Suppressor macrophage (primary cell): ENCODE measurements at regions not wholly inside any gene's neighbourhood (a gene's known extent, or its start where the extent isn't known, plus 50 kb on each side); places are given as distances from the start of the nearest gene placed in this dataset.
"Not testable (repeated sequence)": the region's sequence is repeated elsewhere in the genome, so short reads cannot be mapped to it uniquely, and the experiment has no call there.

ENCODE experiments used
- DNase-seq, 4 experiments: peaks; one replicate each; pipeline ENCODE4 v3.0.0-alpha.2; 2020 to 2022

DNA sequence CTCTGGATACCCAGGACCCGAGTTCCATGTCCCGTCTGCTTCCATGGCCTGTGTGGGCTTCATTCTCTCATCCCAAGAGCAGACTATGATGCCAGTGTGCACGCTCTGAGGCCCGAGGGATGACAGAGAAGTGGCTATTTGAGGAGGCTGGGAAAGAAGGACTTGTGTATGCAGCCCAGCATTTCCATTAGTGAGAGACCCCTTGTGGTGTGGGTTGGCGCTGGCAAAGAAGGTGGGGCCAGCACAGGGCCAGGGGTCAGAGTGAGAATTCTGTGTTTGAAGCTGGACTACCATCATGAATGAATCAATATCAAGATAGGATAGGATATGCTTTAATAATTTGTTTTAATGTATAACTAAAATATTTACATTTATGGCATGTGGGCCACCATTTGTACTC is 200.8 kb downstream of the HIPK3 start:
- no peak for DNase-seq

DNA sequence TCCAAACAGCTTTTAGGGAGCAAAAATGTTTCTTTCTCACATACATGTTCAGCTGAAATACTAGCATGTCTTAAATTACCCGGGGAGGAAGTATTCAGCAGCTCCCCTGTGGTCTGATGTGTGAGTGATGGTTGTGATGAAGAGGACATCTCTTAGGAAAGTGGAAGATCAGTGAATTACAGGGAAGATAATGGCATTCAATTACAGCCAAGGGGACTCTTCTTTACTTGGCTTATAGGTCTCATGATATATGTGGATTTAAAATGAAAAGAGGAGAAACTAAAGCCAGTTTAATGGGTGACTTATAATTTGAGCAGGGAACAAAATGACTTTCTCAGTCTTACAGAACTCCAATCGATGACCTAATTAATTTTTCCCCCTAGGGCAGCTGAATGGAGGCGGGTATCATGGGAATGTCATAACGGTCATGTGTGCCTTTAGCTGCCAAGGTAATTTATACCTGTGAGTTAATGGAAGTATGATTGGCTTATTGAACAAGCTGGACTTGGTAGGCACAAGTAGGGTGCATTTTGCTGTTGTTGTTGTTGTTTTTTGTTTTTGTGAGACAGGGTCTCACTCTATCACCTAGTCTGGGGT is 198.8 kb downstream of the HIPK3 start:
- no peak for DNase-seq

DNA sequence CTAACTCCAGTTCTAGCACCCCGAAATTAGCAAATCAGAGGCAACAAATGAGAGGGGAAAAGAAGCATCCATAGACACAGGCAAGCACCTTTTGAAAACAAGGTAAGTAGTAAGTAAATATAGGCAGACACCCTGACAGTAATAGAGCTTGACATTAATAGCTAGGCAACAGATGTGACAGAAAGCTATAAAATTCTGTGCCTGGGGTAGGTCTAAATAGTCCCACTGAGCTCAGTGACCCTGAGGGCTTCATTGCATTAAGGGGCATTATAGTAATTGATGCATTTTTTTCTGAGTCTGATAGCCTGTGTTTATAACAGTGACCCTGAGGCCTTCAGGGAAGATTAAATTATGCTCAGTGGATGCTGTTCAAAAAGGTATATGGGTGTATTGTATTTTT is 197.1 kb downstream of the HIPK3 start:
- no peak for DNase-seq

DNA sequence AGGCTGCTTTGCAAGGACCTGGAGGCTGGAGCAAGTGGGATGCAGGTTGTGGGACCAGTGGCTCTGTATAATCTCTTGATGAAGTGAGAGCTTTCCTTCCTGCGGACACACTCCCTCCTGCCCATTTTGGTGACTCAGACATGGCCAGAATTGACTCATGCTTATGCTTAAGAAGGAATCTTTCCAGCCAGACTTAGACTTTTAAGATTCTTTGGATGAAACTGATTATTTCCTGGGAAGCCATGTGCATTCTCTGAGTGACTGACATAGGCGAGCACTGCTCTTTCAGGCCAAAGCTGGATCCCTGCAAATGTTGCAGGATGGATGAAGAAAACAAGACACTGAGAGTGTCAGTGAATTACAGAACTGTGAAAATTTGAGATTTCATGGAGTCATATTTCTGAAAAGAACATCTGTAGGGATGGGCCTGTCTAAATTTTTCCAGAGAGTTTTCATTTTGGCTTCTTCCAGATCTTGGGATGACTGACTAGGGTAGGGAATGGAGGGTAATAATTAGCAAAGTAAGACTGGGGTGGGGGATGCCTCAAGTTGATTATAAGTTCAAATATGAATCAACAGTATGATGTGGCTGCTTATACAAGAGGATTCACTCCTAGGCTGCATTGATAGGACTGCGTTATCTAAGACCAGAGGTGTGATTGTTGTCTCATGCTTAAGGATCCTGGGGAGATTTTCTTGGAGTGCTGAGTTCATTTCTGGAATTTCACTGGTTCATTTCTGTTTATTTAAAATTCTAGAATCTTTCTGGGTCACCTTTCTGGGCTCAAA is 195.8 kb downstream of the HIPK3 start:
- no peak for DNase-seq

DNA sequence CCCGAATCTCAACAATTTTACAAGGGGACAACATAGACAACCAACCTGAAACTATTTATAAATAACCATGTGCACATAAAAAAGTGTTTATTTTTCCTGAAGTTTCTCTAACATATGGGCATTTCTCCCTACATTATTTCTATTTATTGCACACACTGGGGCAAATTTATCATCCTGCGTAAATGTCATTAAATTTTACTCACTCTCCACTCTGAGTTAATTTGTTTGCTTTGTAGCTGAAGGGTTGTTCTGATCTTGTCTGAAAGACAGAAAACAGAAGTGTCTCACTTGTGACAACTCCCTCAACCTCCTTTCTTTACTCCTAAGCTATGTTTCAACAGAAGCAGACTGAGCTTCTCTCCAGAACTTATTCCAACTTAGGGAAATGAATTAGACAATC is 194.2 kb downstream of the HIPK3 start:
- no peak for DNase-seq

DNA sequence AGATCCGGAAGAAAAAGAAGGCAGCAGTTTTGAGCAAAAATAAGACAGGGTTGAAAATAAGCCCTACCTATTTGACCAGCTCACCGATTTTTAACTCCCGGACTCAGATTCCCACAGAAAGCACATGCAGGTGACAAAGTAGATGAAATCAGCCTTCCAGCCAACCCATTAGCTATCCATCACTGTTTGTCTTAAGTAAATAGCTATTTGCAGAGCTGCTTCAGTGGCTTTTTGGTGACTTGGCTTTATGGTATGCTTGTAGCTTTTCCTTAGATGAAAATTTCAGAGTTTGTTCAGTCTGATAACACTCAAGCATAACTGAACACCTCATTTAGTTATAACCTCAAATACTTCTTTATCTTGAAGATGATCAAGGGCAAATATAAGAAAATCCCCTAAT is 192.6 kb downstream of the HIPK3 start:
- DNase-seq = no peak

DNA sequence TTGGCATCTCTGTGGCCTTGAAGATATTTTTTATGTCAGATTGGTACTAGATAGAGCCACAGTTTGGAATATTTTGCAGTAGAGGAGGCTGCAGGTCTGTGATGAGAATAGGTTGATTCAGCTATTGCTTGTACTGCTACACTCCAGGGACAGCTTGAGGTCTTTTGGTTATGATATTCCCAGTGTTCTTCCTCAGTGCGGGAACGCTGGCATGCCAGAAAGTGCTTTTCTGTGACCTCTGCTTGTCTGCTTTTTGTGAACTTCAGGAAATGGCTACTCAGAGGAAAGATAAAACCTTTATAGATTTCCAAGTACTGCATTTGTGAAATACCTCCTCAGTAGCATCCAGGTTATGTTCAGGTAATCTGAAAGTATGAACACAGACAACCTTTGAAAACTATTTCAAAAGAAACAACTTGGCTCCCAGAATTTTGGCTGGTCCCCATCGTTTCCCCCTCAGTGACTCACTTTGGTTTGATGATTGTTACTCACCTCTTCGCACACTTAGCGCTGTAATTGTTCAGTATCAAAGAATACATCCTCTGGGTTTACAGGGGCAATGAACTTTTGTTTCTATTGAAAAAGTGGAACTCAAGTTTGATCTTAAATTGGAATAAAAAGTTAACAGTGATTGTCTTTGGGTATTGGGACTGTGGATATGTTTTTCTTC is 191.4 kb downstream of the HIPK3 start:
- DNase-seq = no peak

DNA sequence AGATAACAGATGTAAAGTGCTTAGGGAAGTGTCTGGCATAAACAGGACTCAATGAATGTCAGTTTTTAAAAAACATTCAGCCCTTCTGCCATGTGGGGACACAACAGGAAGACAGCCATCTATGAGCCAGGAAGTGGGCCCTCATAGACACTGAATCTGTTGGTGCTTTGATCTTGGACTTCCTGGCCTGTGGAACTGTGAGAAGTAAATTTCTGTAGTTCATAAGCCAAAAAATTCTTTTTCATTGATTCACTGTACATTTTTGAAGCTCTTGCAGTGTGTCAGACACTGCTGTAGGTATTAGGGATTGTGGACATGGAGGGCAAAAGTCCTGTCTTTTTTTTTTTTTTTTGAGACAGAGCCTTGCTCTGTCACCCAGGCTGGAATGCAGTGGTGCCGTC is 188.6 kb downstream of the HIPK3 start:
- DNase-seq = no peak

DNA sequence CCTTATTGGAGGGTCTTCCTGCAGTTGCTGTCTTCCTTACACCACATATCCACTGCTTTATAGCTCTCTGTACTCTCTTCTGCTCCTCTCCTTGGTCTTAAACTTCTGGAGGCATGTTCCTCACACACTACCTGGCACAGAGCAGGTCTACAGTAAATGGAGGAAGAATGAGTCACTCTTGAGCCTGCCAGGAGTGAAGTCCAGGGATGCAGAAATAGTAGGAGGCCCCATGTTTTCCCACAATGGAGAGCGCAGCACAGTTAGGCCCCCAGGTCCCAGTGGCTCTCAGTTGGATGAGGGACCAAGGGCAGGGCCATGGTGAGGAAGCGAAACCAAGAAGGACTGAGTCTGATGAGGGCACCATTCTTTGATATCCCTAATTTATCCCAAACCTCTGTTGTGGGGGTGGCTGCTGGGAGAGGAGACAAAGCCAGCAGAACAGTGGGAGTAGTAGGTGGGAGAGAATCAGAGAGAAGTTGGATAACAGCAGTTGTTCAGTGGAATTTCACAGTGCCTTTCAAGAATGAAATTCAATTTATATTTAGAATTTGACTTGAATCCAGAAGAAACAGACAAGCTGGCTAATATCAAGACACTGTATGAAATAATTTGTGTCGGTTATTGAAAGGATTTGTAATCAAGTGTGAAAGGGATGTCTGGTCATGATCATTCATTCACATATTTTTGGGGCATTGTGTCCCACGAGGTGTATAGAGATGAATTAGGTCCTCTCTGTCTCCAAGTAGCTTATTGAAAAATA is 187.8 kb downstream of the HIPK3 start:
- no peak for DNase-seq

DNA sequence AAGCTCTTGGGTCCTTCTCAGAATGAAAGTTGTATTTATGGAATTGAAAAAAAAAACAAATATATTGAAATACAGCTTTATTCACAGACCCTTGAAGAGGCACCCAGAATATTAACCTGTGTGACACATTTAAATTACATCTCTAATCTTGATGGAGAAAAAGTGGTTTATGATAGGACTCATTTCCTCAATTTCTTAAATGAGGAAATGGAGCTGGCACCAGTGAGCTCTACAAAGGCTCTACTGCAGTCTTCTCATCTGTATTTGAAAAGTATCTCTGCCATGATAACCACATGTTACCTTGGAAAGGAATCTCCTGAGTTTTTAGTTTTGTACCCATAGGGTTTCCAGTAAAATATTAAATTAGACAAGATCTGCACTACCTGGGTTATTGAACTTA is 186.5 kb downstream of the HIPK3 start:
- peak in 2 of 4 experiments; percentile 6 to 19 for DNase-seq

DNA sequence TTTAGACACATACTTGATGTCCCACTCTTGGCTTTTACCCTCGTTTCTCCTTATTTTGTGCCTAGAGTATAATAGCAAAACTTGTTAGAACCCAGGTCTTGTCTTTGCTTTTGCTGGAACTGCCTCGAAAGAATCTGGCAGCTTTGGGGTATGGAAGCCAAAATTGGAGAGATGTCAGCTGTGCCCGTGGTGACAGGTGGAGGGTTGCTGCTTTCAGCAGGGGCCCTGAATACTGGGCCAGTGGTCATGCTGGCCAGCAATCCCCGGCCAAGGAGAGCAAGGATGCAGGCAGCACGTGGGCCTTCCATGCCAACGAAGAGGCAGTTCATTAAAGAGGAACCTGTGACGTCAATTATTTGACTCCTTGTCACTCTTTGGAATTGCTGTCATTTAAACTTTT is 181.1 kb downstream of the HIPK3 start:
- DNase-seq = no peak

DNA sequence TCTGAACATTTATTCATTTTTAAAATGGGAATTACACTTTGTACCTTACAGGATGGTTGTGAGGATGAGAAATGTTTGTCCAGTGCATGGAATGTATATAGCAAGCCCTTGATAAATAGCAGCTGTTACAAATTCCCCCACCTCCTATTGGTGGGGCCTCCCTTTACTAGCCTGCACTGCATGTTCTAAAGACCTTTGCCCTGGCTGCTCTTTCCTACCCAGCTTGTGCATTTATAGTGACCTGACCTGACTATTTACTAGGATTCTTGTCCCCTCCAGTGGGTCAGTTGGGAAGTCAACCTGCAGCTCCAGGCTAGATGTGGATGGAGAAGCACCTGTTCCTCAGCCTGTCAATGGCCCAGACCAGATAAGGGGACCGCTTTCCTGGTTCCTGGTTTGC is 180.3 kb downstream of the HIPK3 start:
- DNase-seq = no peak

DNA sequence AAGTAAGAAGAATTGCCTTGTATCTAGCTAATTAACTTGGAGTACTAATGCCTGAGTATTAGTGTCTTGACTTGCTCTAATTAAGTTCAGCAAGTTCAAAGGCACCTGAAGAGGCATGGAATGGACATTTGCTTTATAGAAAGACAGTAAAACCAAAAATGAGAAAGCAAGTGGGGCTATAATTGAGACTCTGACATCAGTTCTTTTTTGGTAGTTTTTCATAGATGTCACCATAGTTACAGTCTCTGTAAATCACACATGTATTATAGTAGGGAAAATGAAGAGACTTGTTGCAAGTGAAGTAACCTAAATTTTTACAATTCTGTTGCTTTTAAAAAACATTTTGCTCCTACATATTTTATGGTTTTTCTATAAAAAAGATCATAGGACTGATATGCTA is 178.0 kb downstream of the HIPK3 start:
- no peak for DNase-seq

DNA sequence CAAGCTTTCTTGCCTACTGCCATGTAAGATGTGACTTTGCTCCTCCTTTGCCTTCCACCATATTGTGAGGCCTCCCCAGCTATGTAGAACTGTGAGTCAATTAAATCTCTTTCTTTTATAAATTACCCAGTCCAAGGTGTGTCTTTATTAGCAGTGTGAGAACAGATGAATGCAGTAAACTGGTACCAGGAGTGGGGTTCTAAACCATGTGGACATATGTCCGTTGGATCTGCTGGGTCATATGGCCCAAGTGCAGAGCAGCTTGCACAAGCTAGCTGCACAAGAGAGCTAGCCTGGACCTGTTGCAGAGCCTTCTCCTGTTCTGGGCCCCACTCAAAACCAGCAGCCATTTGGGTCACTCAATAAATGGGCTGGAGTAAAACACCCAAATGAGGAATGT is 177.1 kb downstream of the HIPK3 start:
- DNase-seq = no peak

DNA sequence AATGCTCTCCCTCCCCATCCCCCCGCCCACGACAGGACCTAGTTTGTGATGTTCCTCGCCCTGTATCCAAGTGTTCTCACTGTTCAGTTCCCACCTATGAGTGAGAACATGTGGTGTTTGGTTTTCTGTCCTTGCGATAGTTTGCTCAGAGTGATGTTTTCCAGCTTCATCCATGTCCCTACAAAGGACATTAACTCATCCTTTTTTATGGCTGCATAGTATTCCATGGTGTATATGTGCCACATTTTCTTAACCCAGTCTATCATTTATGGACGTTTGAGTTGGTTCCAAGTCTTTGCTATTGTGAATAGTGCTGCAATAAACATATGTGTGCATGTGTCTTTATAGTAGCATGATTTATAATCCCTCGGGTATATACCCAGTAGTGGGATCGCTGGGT is 171.3 kb downstream of the HIPK3 start:
- DNase-seq = not testable (repeated sequence)

DNA sequence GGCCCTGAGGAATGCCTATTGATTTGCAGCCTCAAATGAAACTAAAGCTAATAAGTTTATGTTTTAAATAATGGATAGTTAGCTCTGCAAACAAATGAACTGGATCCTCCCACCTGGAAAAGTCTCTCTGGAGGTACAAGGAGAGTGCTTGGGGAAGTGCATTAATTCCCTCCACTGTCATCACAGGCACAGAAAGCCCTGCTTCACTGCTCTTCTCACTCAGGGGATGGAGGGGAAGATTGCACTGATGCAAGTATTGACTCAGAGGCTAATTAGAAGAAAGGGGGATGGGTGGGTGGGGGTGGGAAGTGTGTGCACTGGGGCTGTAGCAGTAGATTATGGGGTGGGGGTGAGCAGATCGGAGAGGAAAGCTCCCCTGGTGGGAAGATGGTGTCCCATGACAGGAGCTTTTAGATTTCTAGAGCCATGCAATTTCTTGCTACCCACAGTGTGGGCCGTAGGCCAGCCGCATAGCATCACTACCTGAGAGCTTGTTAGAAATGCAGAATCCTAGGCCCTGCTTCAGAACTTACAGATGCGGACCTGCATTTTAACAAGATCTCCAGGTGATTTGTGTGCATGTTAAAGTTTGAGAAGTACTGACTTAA is 163.9 kb downstream of the HIPK3 start:
- DNase-seq = no peak

DNA sequence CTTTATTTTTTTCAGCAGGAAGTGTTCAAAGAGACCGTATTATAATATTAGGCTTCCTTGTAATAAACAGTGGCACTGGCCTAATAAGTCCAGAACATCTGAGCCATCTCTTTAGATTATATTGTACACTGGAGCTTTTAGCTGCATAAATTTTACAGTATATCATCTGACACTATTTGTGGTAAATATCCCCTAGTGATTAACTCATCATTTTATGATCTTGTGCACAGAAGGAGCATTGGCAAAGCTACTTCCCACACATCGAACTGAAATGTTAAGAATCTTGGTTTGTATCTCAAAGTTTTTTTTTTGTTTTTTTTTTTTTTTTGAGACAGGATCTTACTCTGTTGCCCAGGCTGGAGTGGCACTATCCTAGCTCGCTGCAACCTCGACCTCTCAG is 162.7 kb downstream of the HIPK3 start:
- DNase-seq = no peak

DNA sequence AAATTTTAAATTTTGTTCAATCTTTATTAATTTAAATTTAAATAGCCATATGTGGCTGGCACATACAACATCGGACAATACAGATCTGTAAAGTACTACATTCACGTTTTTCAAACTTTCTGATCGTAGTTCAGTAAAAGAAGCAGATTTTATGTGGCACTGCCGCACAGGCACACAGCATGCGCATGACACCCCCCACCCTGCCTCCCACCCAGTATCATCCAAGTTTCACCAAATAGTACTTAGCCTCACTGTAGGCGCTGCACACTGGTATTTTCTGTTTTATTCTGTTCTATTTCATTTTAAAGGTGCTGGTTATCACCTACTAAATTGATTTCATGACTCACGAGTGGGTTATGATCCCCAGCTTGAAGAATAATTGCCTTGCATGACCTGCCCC is 159.9 kb downstream of the HIPK3 start:
- DNase-seq = no peak

DNA sequence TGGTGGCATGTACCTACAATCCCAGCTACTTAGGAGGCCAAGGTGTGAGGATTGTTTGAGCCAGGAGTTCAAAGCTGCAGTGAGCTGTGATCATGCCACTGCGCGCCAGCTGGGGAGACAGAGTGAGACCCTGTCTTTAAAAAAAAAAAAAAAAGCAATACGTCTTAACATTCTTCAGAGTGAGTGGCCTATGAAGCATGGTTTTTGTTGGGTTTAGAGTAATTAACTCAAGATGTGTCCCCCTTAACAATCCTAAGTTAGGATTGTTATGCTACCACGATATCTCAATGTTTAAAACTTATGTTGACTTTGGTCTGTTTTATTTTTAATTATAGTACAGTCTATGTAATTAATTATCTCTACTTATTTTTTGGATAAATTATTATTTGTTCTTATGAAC is 156.1 kb downstream of the HIPK3 start:
- DNase-seq = no peak

DNA sequence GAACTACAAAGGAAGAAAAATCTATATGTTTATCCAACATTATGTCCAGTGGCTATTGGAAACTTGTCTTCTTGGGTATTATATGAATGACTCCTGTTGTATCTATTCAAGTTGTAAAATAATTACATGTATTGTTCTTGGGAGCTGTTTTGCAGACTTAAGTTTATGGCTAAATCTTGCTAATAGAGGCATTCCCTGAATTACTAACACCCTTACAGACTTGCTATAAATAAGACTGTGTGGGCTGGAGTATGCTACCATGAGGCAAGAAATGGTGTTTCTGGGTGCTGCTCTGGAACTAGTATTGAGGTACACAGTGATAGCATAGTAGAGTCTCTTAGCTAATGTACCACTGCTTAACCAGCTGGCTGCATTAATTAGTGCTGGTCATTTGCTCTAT is 155.1 kb downstream of the HIPK3 start:
- DNase-seq = peak in 1 of 4 experiments; percentile 5

DNA sequence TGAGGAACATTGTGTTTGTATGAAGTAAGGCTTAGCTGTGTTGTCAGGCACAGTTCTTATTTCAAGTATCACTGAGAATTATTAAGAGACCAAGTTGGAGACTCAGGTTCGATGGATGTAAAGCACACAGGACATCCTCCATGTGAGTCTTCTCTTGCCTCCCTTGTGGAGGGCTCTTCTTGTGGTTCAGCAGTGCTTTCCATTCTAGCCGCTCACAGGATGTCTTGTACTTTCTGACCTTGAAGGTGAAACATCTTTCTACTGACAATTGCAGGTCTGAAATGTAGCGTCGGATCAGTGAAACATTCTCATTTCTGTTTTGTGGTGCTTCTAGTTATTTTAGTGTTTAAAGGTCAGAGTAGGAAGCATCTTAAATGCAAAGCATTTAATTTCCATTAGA is 154.6 kb downstream of the HIPK3 start:
- no peak for DNase-seq

DNA sequence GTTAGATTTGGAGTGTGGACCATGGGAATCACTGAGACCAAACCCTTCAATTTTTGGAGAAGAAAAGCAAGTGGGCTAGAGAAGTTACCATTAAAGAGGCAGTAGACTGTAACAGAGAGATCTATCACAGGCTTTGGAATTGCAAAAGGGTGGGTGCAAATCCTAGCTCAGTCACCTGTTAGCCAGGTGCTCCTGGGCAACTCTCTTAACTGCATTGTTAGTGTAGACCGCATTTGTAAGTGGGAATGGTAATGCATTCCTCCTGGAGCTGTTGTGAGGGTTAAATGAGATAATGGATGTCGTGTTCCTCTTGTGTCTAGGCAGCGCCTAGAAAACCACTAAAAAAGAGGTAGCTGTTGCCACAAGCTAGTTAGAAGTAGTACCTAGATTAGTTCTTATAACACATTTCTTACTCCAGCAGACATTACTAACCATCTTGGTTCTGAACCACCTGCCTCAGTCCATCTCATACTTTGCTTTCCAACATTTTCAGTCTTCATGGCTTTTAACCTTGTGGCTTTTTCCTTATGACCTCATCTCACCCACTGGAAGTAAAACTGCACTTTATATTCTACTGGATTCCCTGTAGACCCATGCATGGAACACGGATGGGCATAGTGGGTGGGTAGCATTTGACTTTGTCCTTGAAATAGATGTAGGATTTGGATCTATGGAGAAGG is 153.0 kb downstream of the HIPK3 start:
- no peak for DNase-seq
